ENCODE measurements at regions not wholly inside any gene's neighbourhood (a gene's known extent, or its start where the extent isn't known, plus 50 kb on each side); places are given as distances from the start of the nearest gene placed in this dataset.
"Not testable (repeated sequence)": the region's sequence is repeated elsewhere in the genome, so short reads cannot be mapped to it uniquely, and the experiment has no call there.

GRCh38 chr5:1619531-1619930, 95.8 kb upstream of the LPCAT1 start:
- H3K9ac ChIP-seq (ENCODE audit: low read length); H3K27me3 ChIP-seq (ENCODE audit: control insufficient read depth, insufficient read depth, low read length); H3K4me3 ChIP-seq (ENCODE audit: low read depth, low read length); H3K36me3 ChIP-seq (ENCODE audit: control insufficient read depth, insufficient read depth, low read length); H3K27ac ChIP-seq (ENCODE audit: low read depth, low read length); H3K4me1 ChIP-seq (ENCODE audit: control insufficient read depth, insufficient read depth, low read length): not testable (repeated sequence)
- H3K9me3 ChIP-seq (ENCODE audit: control insufficient read depth, insufficient read depth, low read depth, low read length), result peaks cover 20% of the 10 kb centered on the region

- H3K27ac ChIP-seq (ENCODE audit: low read depth, low read length); H3K9ac ChIP-seq (ENCODE audit: low read length); H3K4me1 ChIP-seq (ENCODE audit: control insufficient read depth, insufficient read depth, low read length); H3K27me3 ChIP-seq (ENCODE audit: control insufficient read depth, insufficient read depth, low read length); H3K36me3 ChIP-seq (ENCODE audit: control insufficient read depth, insufficient read depth, low read length); H3K4me3 ChIP-seq (ENCODE audit: low read depth, low read length): not testable (repeated sequence)
- H3K9me3 ChIP-seq (ENCODE audit: control insufficient read depth, insufficient read depth, low read depth, low read length), result peaks cover 18% of the 10 kb centered on the region
Observed at GRCh38 chr5:1618296-1618865, 94.6 kb upstream of the LPCAT1 start.

- not testable (repeated sequence) for H3K9ac ChIP-seq (ENCODE audit: low read length); H3K4me1 ChIP-seq (ENCODE audit: control insufficient read depth, insufficient read depth, low read length); H3K4me3 ChIP-seq (ENCODE audit: low read depth, low read length); H3K27ac ChIP-seq (ENCODE audit: low read depth, low read length); H3K36me3 ChIP-seq (ENCODE audit: control insufficient read depth, insufficient read depth, low read length); H3K27me3 ChIP-seq (ENCODE audit: control insufficient read depth, insufficient read depth, low read length)
- H3K9me3 ChIP-seq (ENCODE audit: control insufficient read depth, insufficient read depth, low read depth, low read length), result peaks cover 12% of the 10 kb centered on the region
Observed at GRCh38 chr5:1617236-1617755, 93.5 kb upstream of the LPCAT1 start.

DNA sequence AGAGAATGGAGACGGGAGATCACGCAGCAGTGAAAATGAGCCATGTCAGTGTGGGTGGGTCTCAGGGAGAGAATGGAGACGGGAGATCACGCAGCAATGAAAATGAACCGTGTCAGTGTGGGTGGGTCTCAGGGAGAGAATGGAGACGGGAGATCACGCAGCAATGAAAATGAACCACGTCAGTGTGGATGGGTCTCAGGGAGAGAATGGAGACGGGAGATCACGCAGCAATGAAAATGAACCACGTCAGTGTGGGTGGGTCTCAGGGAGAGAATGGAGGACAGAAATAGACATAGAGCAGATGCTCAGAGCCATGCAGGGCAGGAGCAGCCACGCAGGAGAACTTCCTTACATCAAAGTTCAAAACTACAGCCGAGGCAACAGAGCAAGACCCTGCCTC, 89.8 kb upstream of the LPCAT1 start:
- H3K27ac ChIP-seq (ENCODE audit: low read depth, low read length); H3K27me3 ChIP-seq (ENCODE audit: control insufficient read depth, insufficient read depth, low read length); H3K4me1 ChIP-seq (ENCODE audit: control insufficient read depth, insufficient read depth, low read length); H3K9me3 ChIP-seq (ENCODE audit: control insufficient read depth, insufficient read depth, low read depth, low read length); H3K4me3 ChIP-seq (ENCODE audit: low read depth, low read length); H3K9ac ChIP-seq (ENCODE audit: low read length); H3K36me3 ChIP-seq (ENCODE audit: control insufficient read depth, insufficient read depth, low read length): not testable (repeated sequence)

- H3K27ac ChIP-seq (ENCODE audit: low read depth, low read length); H3K9me3 ChIP-seq (ENCODE audit: control insufficient read depth, insufficient read depth, low read depth, low read length); H3K4me3 ChIP-seq (ENCODE audit: low read depth, low read length); H3K9ac ChIP-seq (ENCODE audit: low read length); H3K36me3 ChIP-seq (ENCODE audit: control insufficient read depth, insufficient read depth, low read length); H3K4me1 ChIP-seq (ENCODE audit: control insufficient read depth, insufficient read depth, low read length); H3K27me3 ChIP-seq (ENCODE audit: control insufficient read depth, insufficient read depth, low read length): not testable (repeated sequence)
Observed at GRCh38 chr5:1610526-1610925, 86.8 kb upstream of the LPCAT1 start.

GRCh38 chr5:1609111-1609510, 85.4 kb upstream of the LPCAT1 start:
- H3K27me3 ChIP-seq (ENCODE audit: control insufficient read depth, insufficient read depth, low read length); H3K4me1 ChIP-seq (ENCODE audit: control insufficient read depth, insufficient read depth, low read length); H3K27ac ChIP-seq (ENCODE audit: low read depth, low read length); H3K9me3 ChIP-seq (ENCODE audit: control insufficient read depth, insufficient read depth, low read depth, low read length); H3K4me3 ChIP-seq (ENCODE audit: low read depth, low read length); H3K36me3 ChIP-seq (ENCODE audit: control insufficient read depth, insufficient read depth, low read length); H3K9ac ChIP-seq (ENCODE audit: low read length): not testable (repeated sequence)

GRCh38 chr5:1608336-1608735, 84.6 kb upstream of the LPCAT1 start:
- H3K36me3 ChIP-seq (ENCODE audit: control insufficient read depth, insufficient read depth, low read length); H3K27ac ChIP-seq (ENCODE audit: low read depth, low read length); H3K9me3 ChIP-seq (ENCODE audit: control insufficient read depth, insufficient read depth, low read depth, low read length); H3K9ac ChIP-seq (ENCODE audit: low read length); H3K4me1 ChIP-seq (ENCODE audit: control insufficient read depth, insufficient read depth, low read length); H3K4me3 ChIP-seq (ENCODE audit: low read depth, low read length); H3K27me3 ChIP-seq (ENCODE audit: control insufficient read depth, insufficient read depth, low read length): not testable (repeated sequence)

DNA sequence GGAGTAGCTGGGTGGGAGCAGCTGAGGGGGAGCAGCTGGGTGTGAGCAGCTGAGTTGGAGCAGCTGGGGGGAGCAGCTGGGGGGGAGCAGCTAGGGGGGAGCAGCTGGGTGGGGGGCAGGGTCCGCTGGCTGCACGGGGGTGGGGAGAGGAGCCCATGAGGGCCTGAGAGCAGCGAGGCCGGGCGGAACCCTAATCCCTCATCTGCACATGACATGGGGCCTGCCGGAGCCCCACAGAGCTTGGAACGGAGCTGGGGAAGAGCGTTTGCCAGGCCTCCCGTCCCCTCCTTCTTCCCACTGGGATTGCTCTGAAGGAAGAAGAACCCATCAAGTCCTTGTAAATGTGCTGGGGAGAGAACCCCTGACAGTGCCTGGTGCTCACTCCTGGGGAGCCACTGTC, 83.2 kb upstream of the LPCAT1 start:
- H3K27ac ChIP-seq (ENCODE audit: low read depth, low read length); H3K4me1 ChIP-seq (ENCODE audit: control insufficient read depth, insufficient read depth, low read length); H3K27me3 ChIP-seq (ENCODE audit: control insufficient read depth, insufficient read depth, low read length); H3K9ac ChIP-seq (ENCODE audit: low read length); H3K36me3 ChIP-seq (ENCODE audit: control insufficient read depth, insufficient read depth, low read length); H3K9me3 ChIP-seq (ENCODE audit: control insufficient read depth, insufficient read depth, low read depth, low read length); H3K4me3 ChIP-seq (ENCODE audit: low read depth, low read length): not testable (repeated sequence)

DNA sequence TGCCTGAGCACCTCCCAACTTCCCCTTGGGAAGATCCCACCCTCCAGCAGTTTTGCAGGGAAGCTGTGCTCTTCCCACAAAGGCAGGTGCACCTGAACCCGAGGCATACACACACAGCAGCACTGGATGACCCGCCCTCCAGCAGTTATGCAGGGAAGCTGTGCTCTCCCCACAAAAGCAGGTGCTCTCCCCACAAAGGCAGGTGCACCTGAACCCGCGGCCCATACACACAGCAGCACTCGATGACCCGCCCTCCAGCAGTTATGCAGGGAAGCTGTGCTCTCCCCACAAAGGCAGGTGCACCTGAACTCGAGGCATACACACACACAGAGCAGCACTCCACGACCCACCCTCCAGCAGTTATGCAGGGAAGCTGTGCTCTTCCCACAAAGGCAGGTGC, 80.2 kb upstream of the LPCAT1 start:
- H3K36me3 ChIP-seq (ENCODE audit: control insufficient read depth, insufficient read depth, low read length); H3K27me3 ChIP-seq (ENCODE audit: control insufficient read depth, insufficient read depth, low read length); H3K9me3 ChIP-seq (ENCODE audit: control insufficient read depth, insufficient read depth, low read depth, low read length); H3K4me1 ChIP-seq (ENCODE audit: control insufficient read depth, insufficient read depth, low read length); H3K4me3 ChIP-seq (ENCODE audit: low read depth, low read length); H3K27ac ChIP-seq (ENCODE audit: low read depth, low read length); H3K9ac ChIP-seq (ENCODE audit: low read length): not testable (repeated sequence)

- not testable (repeated sequence) for H3K4me3 ChIP-seq (ENCODE audit: low read depth, low read length); H3K27me3 ChIP-seq (ENCODE audit: control insufficient read depth, insufficient read depth, low read length); H3K9ac ChIP-seq (ENCODE audit: low read length); H3K36me3 ChIP-seq (ENCODE audit: control insufficient read depth, insufficient read depth, low read length); H3K27ac ChIP-seq (ENCODE audit: low read depth, low read length); H3K9me3 ChIP-seq (ENCODE audit: control insufficient read depth, insufficient read depth, low read depth, low read length)
- peaks cover 16% of the 10 kb centered on the region for H3K4me1 ChIP-seq (ENCODE audit: control insufficient read depth, insufficient read depth, low read length)
Observed at GRCh38 chr5:1601565-1601964, 77.8 kb upstream of the LPCAT1 start.

GRCh38 chr5:1598950-1599737, 75.4 kb upstream of the LPCAT1 start:
- not testable (repeated sequence) for H3K9me3 ChIP-seq (ENCODE audit: control insufficient read depth, insufficient read depth, low read depth, low read length); H3K27ac ChIP-seq (ENCODE audit: low read depth, low read length); H3K9ac ChIP-seq (ENCODE audit: low read length); H3K36me3 ChIP-seq (ENCODE audit: control insufficient read depth, insufficient read depth, low read length); H3K27me3 ChIP-seq (ENCODE audit: control insufficient read depth, insufficient read depth, low read length); H3K4me3 ChIP-seq (ENCODE audit: low read depth, low read length)
- H3K4me1 ChIP-seq (ENCODE audit: control insufficient read depth, insufficient read depth, low read length), result peaks cover 16% of the 10 kb centered on the region

All from HUES6 (cell line).